ENCODE measurements at regions not wholly inside any gene's neighbourhood (a gene's known extent, or its start where the extent isn't known, plus 50 kb on each side); places are given as distances from the start of the nearest gene placed in this dataset.

GRCh38 chr11:120061036-120061760, 76.7 kb downstream of the TRIM29 start:
- Histone ChIP-seq H3K27me3 (ENCODE audit: control insufficient read depth, insufficient read depth, low read length) (no peaks in the 10 kb centered on the region), H3K27ac (ENCODE audit: low read length) (no peak overlapping the region), H3K9me3 (ENCODE audit: control insufficient read depth, insufficient read depth, low read length) (no peaks in the 10 kb centered on the region), H3K36me3 (ENCODE audit: control insufficient read depth, insufficient read depth, low read length) (no peaks in the 10 kb centered on the region), H3K4me3 (ENCODE audit: low read length) (no peak overlapping the region), H3K4me1 (ENCODE audit: control insufficient read depth, insufficient read depth, low read length) (peaks cover 6% of the 10 kb centered on the region)
- WGBS (ENCODE audit: insufficient coverage, insufficient read length) = no CpG with 5 or more reads among the region's 12 CpGs
- DNase-seq (ENCODE audit: low read depth, low spot score) = no peak

GRCh38 chr11:120060512-120060911, 77.4 kb downstream of the TRIM29 start:
- Histone ChIP-seq H3K27ac (ENCODE audit: low read length) (no peak overlapping the region), H3K4me3 (ENCODE audit: low read length) (no peak overlapping the region), H3K27me3 (ENCODE audit: control insufficient read depth, insufficient read depth, low read length) (no peaks in the 10 kb centered on the region), H3K9me3 (ENCODE audit: control insufficient read depth, insufficient read depth, low read length) (no peaks in the 10 kb centered on the region), H3K4me1 (ENCODE audit: control insufficient read depth, insufficient read depth, low read length) (peaks cover 6% of the 10 kb centered on the region), H3K36me3 (ENCODE audit: control insufficient read depth, insufficient read depth, low read length) (no peaks in the 10 kb centered on the region)
- WGBS (ENCODE audit: insufficient coverage, insufficient read length) = no CpG with 5 or more reads among the region's 7 CpGs
- no peak for DNase-seq (ENCODE audit: low read depth, low spot score)

- no peak overlapping the region for H3K27ac ChIP-seq (ENCODE audit: low read length)
- DNase-seq (ENCODE audit: low read depth, low spot score) = no peak
- H3K36me3 ChIP-seq (ENCODE audit: control insufficient read depth, insufficient read depth, low read length) = no peaks in the 10 kb centered on the region
- H3K4me1 ChIP-seq (ENCODE audit: control insufficient read depth, insufficient read depth, low read length) = peaks cover 6% of the 10 kb centered on the region
- no peak overlapping the region for H3K4me3 ChIP-seq (ENCODE audit: low read length)
- WGBS (ENCODE audit: insufficient coverage, insufficient read length) = no CpG with 5 or more reads among the region's 4 CpGs
- H3K27me3 ChIP-seq (ENCODE audit: control insufficient read depth, insufficient read depth, low read length) = no peaks in the 10 kb centered on the region
- H3K9me3 ChIP-seq (ENCODE audit: control insufficient read depth, insufficient read depth, low read length) = no peaks in the 10 kb centered on the region
Observed at GRCh38 chr11:120058931-120059330, 79.0 kb downstream of the TRIM29 start.

- H3K4me3 ChIP-seq (ENCODE audit: low read length) = no peak overlapping the region
- H3K4me1 ChIP-seq (ENCODE audit: control insufficient read depth, insufficient read depth, low read length) = peaks cover 6% of the 10 kb centered on the region
- H3K27ac ChIP-seq (ENCODE audit: low read length) = no peak overlapping the region
- H3K36me3 ChIP-seq (ENCODE audit: control insufficient read depth, insufficient read depth, low read length) = no peaks in the 10 kb centered on the region
- no peaks in the 10 kb centered on the region for H3K27me3 ChIP-seq (ENCODE audit: control insufficient read depth, insufficient read depth, low read length)
- H3K9me3 ChIP-seq (ENCODE audit: control insufficient read depth, insufficient read depth, low read length) = no peaks in the 10 kb centered on the region
- WGBS (ENCODE audit: insufficient coverage, insufficient read length) = no CpG with 5 or more reads among the region's 18 CpGs
- DNase-seq (ENCODE audit: low read depth, low spot score) = peak; percentile 54
Observed at GRCh38 chr11:120057595-120058581, 80.0 kb downstream of the TRIM29 start.

- Histone ChIP-seq H3K27me3 (ENCODE audit: control insufficient read depth, insufficient read depth, low read length) (no peaks in the 10 kb centered on the region), H3K36me3 (ENCODE audit: control insufficient read depth, insufficient read depth, low read length) (no peaks in the 10 kb centered on the region), H3K9me3 (ENCODE audit: control insufficient read depth, insufficient read depth, low read length) (no peaks in the 10 kb centered on the region), H3K27ac (ENCODE audit: low read length) (no peak overlapping the region), H3K4me3 (ENCODE audit: low read length) (no peak overlapping the region), H3K4me1 (ENCODE audit: control insufficient read depth, insufficient read depth, low read length) (peaks cover 6% of the 10 kb centered on the region)
- DNase-seq (ENCODE audit: low read depth, low spot score) = no peak
- WGBS (ENCODE audit: insufficient coverage, insufficient read length) = no CpG with 5 or more reads among the region's 4 CpGs
Observed at GRCh38 chr11:120057028-120057330, 80.9 kb downstream of the TRIM29 start.

GRCh38 chr11:120056301-120057027, 81.4 kb downstream of the TRIM29 start:
- no CpG with 5 or more reads among the region's 10 CpGs for WGBS (ENCODE audit: insufficient coverage, insufficient read length)
- no peaks in the 10 kb centered on the region for H3K27me3 ChIP-seq (ENCODE audit: control insufficient read depth, insufficient read depth, low read length)
- DNase-seq (ENCODE audit: low read depth, low spot score) = no peak
- H3K4me1 ChIP-seq (ENCODE audit: control insufficient read depth, insufficient read depth, low read length) = peaks cover 6% of the 10 kb centered on the region
- no peak overlapping the region for H3K4me3 ChIP-seq (ENCODE audit: low read length)
- no peak overlapping the region for H3K27ac ChIP-seq (ENCODE audit: low read length)
- H3K9me3 ChIP-seq (ENCODE audit: control insufficient read depth, insufficient read depth, low read length) = no peaks in the 10 kb centered on the region
- no peaks in the 10 kb centered on the region for H3K36me3 ChIP-seq (ENCODE audit: control insufficient read depth, insufficient read depth, low read length)

- no peaks in the 10 kb centered on the region for H3K27me3 ChIP-seq (ENCODE audit: control insufficient read depth, insufficient read depth, low read length)
- H3K36me3 ChIP-seq (ENCODE audit: control insufficient read depth, insufficient read depth, low read length) = no peaks in the 10 kb centered on the region
- H3K9me3 ChIP-seq (ENCODE audit: control insufficient read depth, insufficient read depth, low read length) = no peaks in the 10 kb centered on the region
- no peak overlapping the region for H3K27ac ChIP-seq (ENCODE audit: low read length)
- peaks cover 6% of the 10 kb centered on the region for H3K4me1 ChIP-seq (ENCODE audit: control insufficient read depth, insufficient read depth, low read length)
- no peak for DNase-seq (ENCODE audit: low read depth, low spot score)
- no peak overlapping the region for H3K4me3 ChIP-seq (ENCODE audit: low read length)
Observed at GRCh38 chr11:120055646-120056045, 82.3 kb downstream of the TRIM29 start.

GRCh38 chr11:120054753-120055045, 83.2 kb downstream of the TRIM29 start:
- peaks cover 6% of the 10 kb centered on the region for H3K4me1 ChIP-seq (ENCODE audit: control insufficient read depth, insufficient read depth, low read length)
- WGBS (ENCODE audit: insufficient coverage, insufficient read length) = no CpG with 5 or more reads among the region's 4 CpGs
- H3K36me3 ChIP-seq (ENCODE audit: control insufficient read depth, insufficient read depth, low read length) = no peaks in the 10 kb centered on the region
- no peak for DNase-seq (ENCODE audit: low read depth, low spot score)
- H3K27me3 ChIP-seq (ENCODE audit: control insufficient read depth, insufficient read depth, low read length) = no peaks in the 10 kb centered on the region
- no peaks in the 10 kb centered on the region for H3K9me3 ChIP-seq (ENCODE audit: control insufficient read depth, insufficient read depth, low read length)
- H3K27ac ChIP-seq (ENCODE audit: low read length) = no peak overlapping the region
- H3K4me3 ChIP-seq (ENCODE audit: low read length) = no peak overlapping the region

GRCh38 chr11:120054016-120054752, 83.7 kb downstream of the TRIM29 start:
- Histone ChIP-seq H3K27me3 (ENCODE audit: control insufficient read depth, insufficient read depth, low read length) (no peaks in the 10 kb centered on the region), H3K36me3 (ENCODE audit: control insufficient read depth, insufficient read depth, low read length) (no peaks in the 10 kb centered on the region), H3K27ac (ENCODE audit: low read length) (no peak overlapping the region), H3K4me1 (ENCODE audit: control insufficient read depth, insufficient read depth, low read length) (peaks cover 6% of the 10 kb centered on the region), H3K9me3 (ENCODE audit: control insufficient read depth, insufficient read depth, low read length) (no peaks in the 10 kb centered on the region), H3K4me3 (ENCODE audit: low read length) (no peak overlapping the region)
- no peak for DNase-seq (ENCODE audit: low read depth, low spot score)
- WGBS (ENCODE audit: insufficient coverage, insufficient read length) = no CpG with 5 or more reads among the region's 3 CpGs

GRCh38 chr11:120052196-120052775, 85.6 kb downstream of the TRIM29 start:
- H3K4me1 ChIP-seq (ENCODE audit: control insufficient read depth, insufficient read depth, low read length) = no peaks in the 10 kb centered on the region; the same call in 1 of the 2 replicates
- no peak overlapping the region for H3K27ac ChIP-seq (ENCODE audit: low read length)
- H3K4me3 ChIP-seq (ENCODE audit: low read length) = no peak overlapping the region
- no CpG with 5 or more reads among the region's 6 CpGs for WGBS (ENCODE audit: insufficient coverage, insufficient read length)
- no peak for DNase-seq (ENCODE audit: low read depth, low spot score)
- H3K9me3 ChIP-seq (ENCODE audit: control insufficient read depth, insufficient read depth, low read length) = no peaks in the 10 kb centered on the region
- H3K27me3 ChIP-seq (ENCODE audit: control insufficient read depth, insufficient read depth, low read length) = no peaks in the 10 kb centered on the region
- no peaks in the 10 kb centered on the region for H3K36me3 ChIP-seq (ENCODE audit: control insufficient read depth, insufficient read depth, low read length)

All from iPS DF 6.9 (cell line).